Pancreas (tissue), 10 donors: ENCODE measurements at regions not wholly inside any gene's neighbourhood (a gene's known extent, or its start where the extent isn't known, plus 50 kb on each side); places are given as distances from the start of the nearest gene placed in this dataset.
"Not testable (repeated sequence)": the region's sequence is repeated elsewhere in the genome, so short reads cannot be mapped to it uniquely, and the experiment has no call there.

Experiments used
- ATAC-seq, 4 donors: fragments of 200-7000 bp; cut with Tn5 transposase; one replicate each; pipeline versions ENCODE4 v1.8.0 to v1.9.1; 2020; ENCODE audit warnings: mild to moderate bottlenecking in 4 of 4, moderate library complexity in 4 of 4
- DNase-seq, 6 donors: peaks; one replicate each; pipeline ENCODE4 v3.0.0-alpha.2; 2020
- FAIRE-seq: peaks from 2 replicates; lab custom pipeline; 2012; peaks lifted over from hg19 to GRCh38; lab: Jason Lieb, UNC
- H3K27ac ChIP-seq, 4 donors: fragments of 200-600 bp; sonication (generic); 1 replicate in 3 of 4; 2 replicates in 1 of 4; pipeline versions ENCODE4 v1.5.0 to v1.8.0; 2020
- H3K27me3 ChIP-seq, 4 donors: fragments of 200-600 bp; one replicate each; pipeline ENCODE4 v1.8.0; 2021
- H3K36me3 ChIP-seq, 3 donors: fragments of 200-600 bp; sonication (generic) in 1 of 3; one replicate each; pipeline versions ENCODE4 v1.5.0 to v1.8.0; 2020 to 2021
- H3K4me1 ChIP-seq, 3 donors: fragments of 200-600 bp; one replicate each; pipeline ENCODE4 v1.8.0; 2021
- H3K4me3 ChIP-seq, 4 donors: fragments of 200-600 bp; sonication (generic) in 2 of 4; one replicate each; pipeline versions ENCODE4 v1.5.0 to v1.8.0; 2020 to 2021
- H3K9me3 ChIP-seq, 4 donors: fragments of 200-600 bp; one replicate each; pipeline ENCODE4 v1.8.0; 2021
- WGBS, 2 donors: extraction: QIAGEN DNeasy Blood & Tissue Kit; methylation state at CpG; one replicate each; pipeline ENCODE4 v1.1.7; 2013; 5-methylcytosine and 5-hydroxymethylcytosine counted together
- intact Hi-C, 3 donors: fragments of 100-400 bp; cut with DNase I; formaldehyde crosslinking; loops; one replicate each; pipeline versions ENCODE4 v1.11.1 to v1.14.2; 2022
- donor health status: healthy with polysubstance abuse.
- donor health status: DM: no; HTN: no; CAD: no; lungs with moderate emphysema.
- donor health status: DM: no; HTN: no; CAD: no.
- donor health status: control.
- donor health status: control.
- donor health status: Bipolar disorder and iron deficiency.
- donor health status: DM: yes; HTN: yes; CAD: no.
- donor health status: DM: no; HTN: no; CAD: no.
- donor health status: DM: no; HTN: no; CAD: no.
- donor health status: DM: yes; HTN: yes; CAD: no.

GRCh38 chr2:89287084-89287483, 595.6 kb downstream of the RPIA start:
- H3K4me1 ChIP-seq, H3K9me3 ChIP-seq, H3K27me3 ChIP-seq, intact Hi-C loops, H3K27ac ChIP-seq, DNase-seq, H3K36me3 ChIP-seq, H3K4me3 ChIP-seq, FAIRE-seq, ATAC-seq: not testable (repeated sequence)
- WGBS, 2 donors: no CpG with 5 or more reads among the region's 4 CpGs

GRCh38 chr2:89291717-89292298, 600.3 kb downstream of the RPIA start:
- H3K36me3 ChIP-seq, H3K27ac ChIP-seq, ATAC-seq, H3K9me3 ChIP-seq, H3K4me3 ChIP-seq, H3K27me3 ChIP-seq, intact Hi-C loops, DNase-seq, H3K4me1 ChIP-seq: not testable (repeated sequence)
- peak; percentile 82 for FAIRE-seq
- WGBS, 2 donors: no CpG with 5 or more reads among the region's 7 CpGs

- H3K27ac ChIP-seq, H3K36me3 ChIP-seq, H3K27me3 ChIP-seq, H3K4me1 ChIP-seq, ATAC-seq, DNase-seq, intact Hi-C loops, H3K4me3 ChIP-seq, H3K9me3 ChIP-seq, FAIRE-seq: not testable (repeated sequence)
- no CpG with 5 or more reads among the region's 4 CpGs for WGBS, 2 donors
Observed at GRCh38 chr2:89293399-89293798, 601.9 kb downstream of the RPIA start.

- DNase-seq, H3K27ac ChIP-seq, H3K9me3 ChIP-seq, H3K4me3 ChIP-seq, H3K36me3 ChIP-seq, FAIRE-seq, ATAC-seq, intact Hi-C loops, H3K27me3 ChIP-seq, H3K4me1 ChIP-seq: not testable (repeated sequence)
- WGBS, 2 donors: no CpG with 5 or more reads among the region's 1 CpG
Observed at GRCh38 chr2:89294335-89294734, 602.9 kb downstream of the RPIA start.

GRCh38 chr2:89296820-89297398, 605.4 kb downstream of the RPIA start:
- DNase-seq, H3K4me3 ChIP-seq, H3K27ac ChIP-seq, H3K36me3 ChIP-seq, H3K27me3 ChIP-seq, FAIRE-seq, H3K4me1 ChIP-seq, ATAC-seq, H3K9me3 ChIP-seq, intact Hi-C loops: not testable (repeated sequence)
- WGBS, 2 donors: 43% methylated on average over 1 of the region's 7 CpGs; no CpG with 5 or more reads in 1 of the 2 donors

- peak in 1 of 4 donors; percentile 32 for ATAC-seq
- intact Hi-C loops, H3K9me3 ChIP-seq, H3K4me1 ChIP-seq, DNase-seq, H3K4me3 ChIP-seq, FAIRE-seq, H3K27me3 ChIP-seq, H3K36me3 ChIP-seq, H3K27ac ChIP-seq: not testable (repeated sequence)
Observed at GRCh38 chr2:89299196-89299595, 607.7 kb downstream of the RPIA start.

GRCh38 chr2:89305623-89306022, 614.1 kb downstream of the RPIA start:
- ATAC-seq, H3K4me3 ChIP-seq, intact Hi-C loops, H3K27ac ChIP-seq, H3K27me3 ChIP-seq, DNase-seq, FAIRE-seq, H3K4me1 ChIP-seq, H3K9me3 ChIP-seq, H3K36me3 ChIP-seq: not testable (repeated sequence)
- WGBS, 2 donors: 52 to 53% methylated on average over 1 of the region's 2 CpGs

GRCh38 chr2:89306869-89307637, 615.6 kb downstream of the RPIA start:
- intact Hi-C loops, H3K36me3 ChIP-seq, H3K9me3 ChIP-seq, H3K4me3 ChIP-seq, ATAC-seq, H3K4me1 ChIP-seq, DNase-seq, H3K27ac ChIP-seq, FAIRE-seq, H3K27me3 ChIP-seq: not testable (repeated sequence)
- WGBS, 2 donors: 45 to 82% methylated on average over 2 of the region's 8 CpGs

GRCh38 chr2:89318990-89319389, 627.5 kb downstream of the RPIA start:
- ATAC-seq, intact Hi-C loops, DNase-seq, H3K36me3 ChIP-seq, H3K4me1 ChIP-seq, H3K9me3 ChIP-seq, H3K27me3 ChIP-seq, FAIRE-seq, H3K27ac ChIP-seq, H3K4me3 ChIP-seq: not testable (repeated sequence)
- WGBS, 2 donors: no CpG with 5 or more reads among the region's 6 CpGs

GRCh38 chr2:89325894-89326293, 634.4 kb downstream of the RPIA start:
- DNase-seq, ATAC-seq, FAIRE-seq, H3K27me3 ChIP-seq, H3K36me3 ChIP-seq, H3K4me1 ChIP-seq, H3K27ac ChIP-seq, H3K4me3 ChIP-seq, H3K9me3 ChIP-seq, intact Hi-C loops: not testable (repeated sequence)
- WGBS, 2 donors: 17 to 48% methylated on average over 1 to 2 of the region's 7 CpGs

GRCh38 chr2:89326455-89326854, 635.0 kb downstream of the RPIA start:
- ATAC-seq, H3K27me3 ChIP-seq, H3K4me1 ChIP-seq, FAIRE-seq, H3K4me3 ChIP-seq, DNase-seq, H3K36me3 ChIP-seq, H3K9me3 ChIP-seq, intact Hi-C loops, H3K27ac ChIP-seq: not testable (repeated sequence)
- WGBS, 2 donors: no CpG with 5 or more reads among the region's 2 CpGs

GRCh38 chr2:89328790-89329189, 637.3 kb downstream of the RPIA start:
- intact Hi-C loops, H3K27ac ChIP-seq, H3K4me1 ChIP-seq, ATAC-seq, DNase-seq, H3K4me3 ChIP-seq, H3K27me3 ChIP-seq, H3K36me3 ChIP-seq, FAIRE-seq, H3K9me3 ChIP-seq: not testable (repeated sequence)
- WGBS, 2 donors: no CpG with 5 or more reads among the region's 1 CpG
